ENCODE measurements at regions not wholly inside any gene's neighbourhood (a gene's known extent, or its start where the extent isn't known, plus 50 kb on each side); places are given as distances from the start of the nearest gene placed in this dataset.

GRCh38 chr3:27945229-27945628, 223.1 kb upstream of the EOMES start:
- DNase-seq: no peak

DNA sequence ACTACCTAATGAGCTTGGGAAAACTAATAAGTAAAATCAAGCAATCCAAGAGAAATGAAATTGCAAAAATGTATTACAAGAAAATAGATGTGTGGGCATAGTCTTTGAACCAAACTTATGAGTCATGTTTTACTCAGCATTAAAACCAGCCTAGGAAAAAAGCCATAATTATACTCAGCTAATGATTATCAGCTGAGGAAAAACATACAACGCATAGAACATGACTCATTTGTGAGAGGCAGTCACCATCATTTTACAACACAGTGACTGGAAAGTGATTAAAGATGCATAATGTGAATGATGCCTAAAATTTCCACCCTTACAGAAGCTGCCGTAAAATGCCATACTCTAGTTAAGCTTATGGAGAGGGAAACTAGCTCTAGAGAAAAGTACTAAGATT, 238.0 kb upstream of the EOMES start:
- DNase-seq: no peak

DNA sequence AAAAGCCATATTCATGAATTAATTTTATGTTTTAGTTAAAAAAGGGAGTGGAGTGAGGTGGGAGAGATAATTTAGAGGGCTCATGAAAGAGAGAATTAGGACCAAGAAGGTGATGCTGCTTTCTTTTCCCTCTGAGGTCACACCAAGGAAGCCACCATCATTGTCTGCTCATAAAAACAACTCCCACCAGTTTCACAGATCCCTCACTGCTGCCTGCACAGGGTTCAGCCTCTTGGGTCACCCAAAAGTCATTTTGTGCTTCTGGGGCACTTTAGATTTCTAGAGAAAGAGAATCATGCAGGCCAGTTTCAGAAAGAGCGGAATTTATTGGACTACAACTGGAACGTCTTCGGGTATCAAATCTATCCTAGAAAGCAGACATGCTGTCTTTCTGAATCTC, 241.4 kb upstream of the EOMES start:
- no peak for DNase-seq

GRCh38 chr3:27971600-27971999, 249.5 kb upstream of the EOMES start:
- no peak for DNase-seq

GRCh38 chr3:27976933-27977332, 254.8 kb upstream of the EOMES start:
- no peak for DNase-seq

DNA sequence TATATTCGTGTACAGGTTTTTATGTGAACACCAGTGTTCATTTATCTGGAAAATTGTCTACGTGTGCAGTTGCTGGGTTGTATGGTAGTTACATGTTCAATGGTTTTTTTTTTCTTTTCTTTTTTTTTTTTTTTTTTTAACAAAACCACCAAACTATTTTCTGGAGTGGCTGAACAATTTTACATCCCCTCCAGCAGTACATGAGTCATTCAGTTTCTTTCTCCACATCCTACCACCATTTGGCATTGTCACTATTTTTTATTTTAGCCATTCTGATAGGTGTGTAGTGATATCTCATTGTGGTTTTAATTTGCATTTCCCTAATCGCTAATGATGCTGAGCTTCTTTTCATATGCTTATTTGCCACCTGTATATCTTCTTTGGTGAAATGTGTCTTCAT, 256.3 kb upstream of the EOMES start:
- DNase-seq: no peak

DNA sequence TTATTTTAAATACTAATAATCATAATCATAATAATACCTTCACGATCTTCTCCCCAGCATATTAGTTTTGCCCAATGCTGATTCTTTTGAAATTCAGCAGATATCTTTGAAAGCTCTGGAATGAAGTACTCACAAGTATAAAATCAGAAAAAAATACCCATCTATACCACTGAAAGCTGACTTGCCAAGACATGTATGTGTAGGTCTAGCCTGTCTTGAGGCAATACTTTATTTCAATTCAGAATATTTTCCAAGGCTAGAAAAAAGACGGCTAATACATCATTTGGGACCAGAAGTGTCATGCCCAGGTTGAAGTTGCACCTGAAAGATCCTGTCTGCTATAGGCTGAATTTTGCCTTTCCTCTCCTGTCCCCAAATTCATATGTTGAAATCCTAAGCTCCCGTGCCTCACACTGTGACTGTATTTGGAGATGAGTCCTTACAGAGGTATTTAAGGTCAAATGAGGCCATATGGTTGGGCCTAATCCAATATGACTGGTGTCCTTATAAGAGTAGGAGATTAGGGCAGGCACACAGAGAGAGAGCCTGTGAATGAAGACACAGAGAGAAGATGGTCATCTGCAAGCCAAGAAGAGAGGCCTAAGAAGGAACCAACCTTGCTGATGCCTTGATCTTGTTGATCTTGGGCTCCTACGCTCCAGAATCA, 255.9 kb upstream of the CMC1 start:
- no peak for DNase-seq

GRCh38 chr3:27986234-27986879, 255.1 kb upstream of the CMC1 start:
- DNase-seq: no peak

GRCh38 chr3:27990324-27990723, 251.1 kb upstream of the CMC1 start:
- DNase-seq: no peak

DNA sequence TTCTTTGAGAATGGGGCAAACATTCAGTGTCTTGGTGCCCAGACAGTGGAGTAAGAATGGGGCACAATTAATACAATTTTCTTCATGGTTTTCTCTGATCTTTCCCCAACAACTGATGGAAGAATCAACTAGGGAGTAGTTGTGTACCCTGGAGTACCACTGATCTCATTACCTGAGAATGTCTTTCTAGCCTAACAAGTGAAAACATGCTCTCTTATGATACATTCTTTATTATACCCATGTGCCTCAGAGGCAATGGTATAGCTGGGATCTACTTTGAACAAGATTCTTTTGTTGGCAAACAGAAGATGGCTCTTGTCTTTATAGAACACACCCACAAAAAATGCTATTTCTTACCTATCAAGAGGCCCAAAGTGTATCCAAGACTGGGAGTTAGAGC, 250.6 kb upstream of the CMC1 start:
- DNase-seq: no peak

- DNase-seq: no peak
Measured at GRCh38 chr3:27993051-27993450, 248.4 kb upstream of the CMC1 start.

DNA sequence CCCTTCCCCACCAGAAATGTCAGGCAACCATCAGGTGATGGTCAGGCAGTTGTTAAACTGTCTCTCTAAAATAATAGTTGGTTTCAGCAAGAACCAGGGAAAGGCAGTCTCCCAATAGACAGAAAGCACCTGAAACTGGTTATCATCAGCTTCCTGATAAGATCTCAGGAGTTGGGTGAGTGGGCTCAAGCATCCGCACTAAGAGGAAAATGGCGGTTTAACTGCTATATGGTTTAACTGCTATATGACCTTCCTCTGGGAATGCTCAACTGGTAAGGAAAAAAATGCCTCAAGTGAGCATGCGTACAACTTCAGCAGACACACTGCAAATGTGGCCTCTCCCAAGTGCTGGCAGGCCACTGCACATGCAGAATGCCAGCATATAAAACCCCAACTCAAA, 240.8 kb upstream of the CMC1 start:
- DNase-seq: no peak

DNA sequence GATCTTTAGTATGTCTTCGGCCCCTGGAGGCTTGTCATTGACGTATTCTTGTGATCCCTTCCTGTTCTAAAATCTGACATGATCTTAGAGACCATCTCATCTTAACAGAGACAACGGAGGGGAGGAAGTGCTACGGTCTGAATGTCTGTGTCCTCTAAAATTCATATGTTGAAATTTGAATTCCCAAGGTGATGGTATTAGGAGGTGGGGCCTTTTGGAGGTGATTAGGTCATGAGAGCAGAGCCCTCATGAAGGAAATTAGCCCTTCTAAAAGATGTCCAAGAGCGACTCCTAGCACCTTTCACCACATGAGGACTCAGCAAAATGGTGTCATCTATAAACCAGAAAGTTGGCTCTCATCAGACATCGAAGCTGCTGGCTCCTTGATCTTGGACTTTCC, 233.2 kb upstream of the CMC1 start:
- DNase-seq: no peak

GRCh38 chr3:28012830-28013229, 228.6 kb upstream of the CMC1 start:
- DNase-seq: no peak

GRCh38 chr3:28013864-28014473, 227.4 kb upstream of the CMC1 start:
- no peak for DNase-seq

DNA sequence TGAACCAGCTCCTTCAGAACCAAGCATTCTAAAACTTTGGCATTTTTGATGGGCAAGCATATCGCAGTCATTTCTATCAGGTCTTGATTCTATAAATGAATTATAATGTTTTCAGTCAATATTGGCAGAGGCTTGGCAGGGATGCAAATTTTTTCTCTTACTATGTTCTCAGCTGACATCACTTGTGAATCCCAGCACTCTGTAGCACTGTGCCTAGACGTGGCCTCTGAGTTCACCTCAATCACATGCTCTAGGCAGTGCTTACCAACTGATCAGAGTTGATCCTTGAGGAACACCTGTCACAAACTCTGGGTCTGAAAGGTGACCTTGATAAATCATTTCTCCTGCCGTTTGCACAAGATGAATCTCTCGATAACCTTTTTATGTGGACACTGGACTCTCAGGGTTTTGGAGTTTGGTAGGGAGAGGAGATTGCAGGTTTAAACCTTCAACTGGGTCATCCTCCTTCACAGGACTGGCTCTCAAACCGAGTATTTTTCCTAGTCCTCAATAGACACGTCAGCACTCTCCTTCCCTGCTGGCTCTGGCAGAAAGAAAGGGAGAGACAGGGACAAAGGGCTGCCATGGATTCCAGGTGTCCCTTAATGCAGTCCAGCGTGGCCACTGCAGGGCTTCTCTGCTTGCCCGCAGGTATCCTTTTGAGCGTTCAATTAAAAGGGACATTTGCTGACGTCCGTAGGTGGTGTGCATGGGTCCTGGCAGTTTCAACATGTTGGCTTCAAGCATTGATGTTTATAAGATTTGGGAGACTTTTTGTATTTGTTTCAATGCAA, 222.3 kb upstream of the CMC1 start:
- no peak for DNase-seq

DNA sequence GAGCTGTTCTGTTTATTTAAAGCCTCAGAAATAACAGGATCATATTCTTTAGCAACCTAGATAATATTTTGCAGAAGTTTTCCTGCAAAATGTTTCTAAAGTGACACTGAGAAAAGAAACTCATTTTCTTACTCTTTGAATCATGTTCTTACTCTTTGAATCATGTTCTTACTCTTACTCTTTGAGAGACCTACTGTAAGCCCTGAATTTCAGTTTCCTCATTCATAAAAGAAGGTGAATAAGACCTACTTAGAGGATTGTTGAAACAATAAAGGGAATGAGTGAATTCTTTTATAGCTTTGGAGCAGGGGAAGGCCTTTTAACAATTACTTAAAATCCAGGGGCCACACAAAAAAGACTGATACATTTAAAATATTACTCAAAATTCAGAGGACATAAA, 221.7 kb upstream of the CMC1 start:
- no peak for DNase-seq

- DNase-seq: no peak
Measured at GRCh38 chr3:28022916-28023315, 218.5 kb upstream of the CMC1 start.

DNA sequence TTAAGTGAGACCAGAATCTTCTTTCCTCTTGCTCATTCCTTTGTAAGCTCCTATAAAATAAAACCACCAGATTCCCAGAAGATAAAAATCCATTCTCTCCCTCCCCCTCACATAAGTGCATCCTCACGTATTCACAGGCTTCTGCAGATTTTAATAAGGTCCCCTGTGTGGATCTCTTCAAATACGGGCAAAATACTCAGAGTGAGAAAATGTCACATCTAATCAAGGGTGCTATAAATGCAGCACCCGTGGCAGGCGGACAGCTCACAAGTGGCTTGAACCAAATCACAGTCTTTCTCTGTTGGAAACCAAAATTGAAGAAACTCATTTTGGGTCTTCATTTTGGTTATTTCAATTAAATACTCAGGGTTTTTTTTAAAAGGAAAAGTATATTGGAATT, 212.9 kb upstream of the CMC1 start:
- DNase-seq: no peak

- no peak for DNase-seq
Measured at GRCh38 chr3:28033059-28033784, 208.2 kb upstream of the CMC1 start.

- DNase-seq: no peak
Measured at GRCh38 chr3:28036599-28037575, 204.5 kb upstream of the CMC1 start.

GRCh38 chr3:28039234-28039633, 202.2 kb upstream of the CMC1 start:
- no peak for DNase-seq

Measured in NCI-H2029 (cell line).